Sigmoid colon (tissue), 4 donors: ENCODE measurements at regions not wholly inside any gene's neighbourhood (a gene's known extent, or its start where the extent isn't known, plus 50 kb on each side); places are given as distances from the start of the nearest gene placed in this dataset.

Source experiments
- CTCF ChIP-seq, 4 experiments: fragments of 450-650 bp in 3 of 4; fragments of 200-600 bp in 1 of 4; IDR thresholded peaks; one replicate each; pipeline ENCODE4 v1.5.1; 2016 to 2019; ENCODE audit warnings: antibody characterized with exemption in 4 of 4, mild to moderate bottlenecking in 3 of 4, moderate library complexity in 2 of 4
- POLR2AphosphoS5 ChIP-seq, 4 donors: sonication (generic); formaldehyde crosslinking; IDR thresholded peaks; one replicate each; pipeline ENCODE4 v1.6.1; 2017; ENCODE audit warnings: antibody characterized with exemption in 4 of 4

- no peak for TF ChIP-seq CTCF (IDR thresholded peaks at IDR 0.05)
- TF ChIP-seq POLR2AphosphoS5 (IDR thresholded peaks at IDR 0.05): no peak
Measured at GRCh38 chr11:71325418-71326327, 73.3 kb upstream of the SHANK2 start.
